A673 (cell line): ENCODE measurements at regions not wholly inside any gene's neighbourhood (a gene's known extent, or its start where the extent isn't known, plus 50 kb on each side); places are given as distances from the start of the nearest gene placed in this dataset.

ENCODE experiments used
- BruUV-seq: library from RNA; stranded (reverse); fragments of 400-500 nt; replicated peaks from 2 replicates; lab custom pipeline; 2021; lab: Mats Ljungman, UMichigan
- CTCF ChIA-PET: fragments of 300-600 bp; sonication (Branson Sonifier 250); formaldehyde crosslinking; loops from one replicate; lab custom pipeline; 2022; ENCODE audit warnings: antibody characterized with exemption; lab: Charles Lee
- POLR2A ChIA-PET: fragments of 300-600 bp; sonication (Branson Sonifier 250); formaldehyde crosslinking; loops from one replicate; lab custom pipeline; 2022; ENCODE audit warnings: antibody characterized with exemption; ENCODE audit not compliant: low non-redundant PET; lab: Charles Lee
- DNase-seq: peaks from one replicate; pipeline ENCODE4 v3.0.0-alpha.2; 2015; ENCODE audit warnings: low spot score
- H3K27ac ChIP-seq: fragments of 200-600 bp; sonication (generic); 2 replicates; pipeline ENCODE4 v1.5.1; 2016; ENCODE audit warnings: mixed run types, low read depth, mild to moderate bottlenecking, mixed read lengths, antibody characterized with exemption, low read length; ENCODE audit not compliant: poor library complexity, severe bottlenecking
- H3K27me3 ChIP-seq: fragments of 200-600 bp; sonication (generic); replicated peaks from 2 replicates; pipeline ENCODE4 v1.6.1; 2017; ENCODE audit warnings: mixed run types, low read depth, mild to moderate bottlenecking, mixed read lengths, antibody characterized with exemption, low read length; ENCODE audit not compliant: insufficient read depth, poor library complexity
- H3K36me3 ChIP-seq: fragments of 200-600 bp; sonication (generic); 2 replicates; pipeline ENCODE4 v1.6.1; 2016; ENCODE audit warnings: mixed run types, mild to moderate bottlenecking, mixed read lengths, antibody characterized with exemption, low read length; ENCODE audit not compliant: insufficient read depth, poor library complexity, severe bottlenecking
- H3K4me1 ChIP-seq: fragments of 200-600 bp; sonication (generic); 2 replicates; pipeline ENCODE4 v1.6.1; 2017; ENCODE audit warnings: mixed run types, mild to moderate bottlenecking, mixed read lengths, antibody characterized with exemption, low read length; ENCODE audit not compliant: insufficient read depth, poor library complexity, severe bottlenecking
- H3K4me3 ChIP-seq: fragments of 200-600 bp; sonication (generic); 2 replicates; pipeline ENCODE4 v1.5.1; 2016; ENCODE audit warnings: low read depth, mixed run types, mild to moderate bottlenecking, mixed read lengths, low read length; ENCODE audit not compliant: poor library complexity, severe bottlenecking
- H3K9me3 ChIP-seq: fragments of 200-600 bp; sonication (generic); 2 replicates; pipeline ENCODE4 v1.6.1; 2016; ENCODE audit warnings: mixed run types, low read depth, mild to moderate bottlenecking, mixed read lengths, antibody characterized with exemption, low read length; ENCODE audit not compliant: poor library complexity, severe bottlenecking
- EZH2 ChIP-seq: fragments of 200-600 bp; sonication (generic); IDR thresholded peaks from 2 replicates; pipeline ENCODE4 v1.6.1; 2017; ENCODE audit warnings: borderline replicate concordance, low read depth, mild to moderate bottlenecking, mixed read lengths, antibody characterized with exemption, low read length; ENCODE audit not compliant: poor library complexity, severe bottlenecking
- intact Hi-C: fragments of 100-400 bp; cut with micrococcal nuclease; formaldehyde crosslinking; loops from one replicate; pipeline ENCODE4 v1.10.0; 2022; ENCODE audit not compliant: unreplicated experiment
- TF ChIP-seq, protein P1 (sequence below): fragments of 300-800, 200-600 bp; sonication (generic); conservative IDR thresholded peaks from 2 replicates; pipeline ENCODE4 v1.5.1; 2017; ENCODE audit warnings: low read depth, mild to moderate bottlenecking, antibody characterized with exemption, low read length, moderate library complexity, mixed read lengths

DNA sequence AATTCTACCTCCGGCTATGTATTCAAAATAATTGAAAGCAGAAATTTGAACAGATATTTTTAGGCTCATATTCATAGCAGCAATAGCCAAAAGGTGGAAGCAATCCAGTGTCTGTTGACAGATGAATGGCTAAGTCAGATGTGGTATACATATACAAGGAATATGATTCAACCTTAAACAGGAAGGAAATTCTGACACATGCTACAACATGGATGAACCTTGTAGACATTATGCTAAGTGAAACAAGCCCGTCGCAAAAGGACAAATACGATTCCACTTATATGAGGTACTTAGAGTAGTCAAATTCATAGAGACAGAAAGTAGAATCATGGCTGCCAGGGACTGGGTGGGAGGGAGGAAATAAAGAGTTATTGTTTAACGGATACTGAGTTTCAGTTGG lies 331.6 kb downstream of the PCNX1 start:
- ChIA-PET POLR2A (no interaction called here), CTCF (no interaction called here)
- intact Hi-C loops: no loop called here

DNA sequence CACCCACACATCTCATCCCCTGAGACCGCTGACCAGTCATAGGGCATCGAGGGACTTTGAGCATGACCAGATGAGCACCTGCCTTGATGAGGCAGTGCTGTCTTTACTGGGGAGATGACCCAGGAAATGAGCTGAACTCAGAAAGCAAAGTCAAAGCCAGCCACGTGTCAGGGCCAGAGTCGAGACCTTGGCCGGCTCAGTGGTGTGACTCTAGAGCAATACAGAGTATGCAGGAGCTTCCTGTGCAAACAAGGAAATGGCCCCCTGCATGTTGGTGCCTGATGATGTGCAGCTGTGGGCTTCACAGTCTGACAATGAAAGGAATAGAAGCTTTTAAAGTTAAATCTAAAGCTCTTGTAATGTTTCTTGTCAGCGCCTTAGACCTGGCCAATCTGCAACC lies 332.9 kb downstream of the PCNX1 start:
- DNase-seq: no peak
- BruUV-seq: no TSS peak
- TF ChIP-seq, protein P1, sequence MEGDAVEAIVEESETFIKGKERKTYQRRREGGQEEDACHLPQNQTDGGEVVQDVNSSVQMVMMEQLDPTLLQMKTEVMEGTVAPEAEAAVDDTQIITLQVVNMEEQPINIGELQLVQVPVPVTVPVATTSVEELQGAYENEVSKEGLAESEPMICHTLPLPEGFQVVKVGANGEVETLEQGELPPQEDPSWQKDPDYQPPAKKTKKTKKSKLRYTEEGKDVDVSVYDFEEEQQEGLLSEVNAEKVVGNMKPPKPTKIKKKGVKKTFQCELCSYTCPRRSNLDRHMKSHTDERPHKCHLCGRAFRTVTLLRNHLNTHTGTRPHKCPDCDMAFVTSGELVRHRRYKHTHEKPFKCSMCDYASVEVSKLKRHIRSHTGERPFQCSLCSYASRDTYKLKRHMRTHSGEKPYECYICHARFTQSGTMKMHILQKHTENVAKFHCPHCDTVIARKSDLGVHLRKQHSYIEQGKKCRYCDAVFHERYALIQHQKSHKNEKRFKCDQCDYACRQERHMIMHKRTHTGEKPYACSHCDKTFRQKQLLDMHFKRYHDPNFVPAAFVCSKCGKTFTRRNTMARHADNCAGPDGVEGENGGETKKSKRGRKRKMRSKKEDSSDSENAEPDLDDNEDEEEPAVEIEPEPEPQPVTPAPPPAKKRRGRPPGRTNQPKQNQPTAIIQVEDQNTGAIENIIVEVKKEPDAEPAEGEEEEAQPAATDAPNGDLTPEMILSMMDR: no peak
- TF ChIP-seq EZH2: no peak
- no peak overlapping the region for H3K4me3 ChIP-seq
- ChIA-PET CTCF (interaction anchor here (0.6 kb wide), 1 partner anchor 102 kb away, joined by 3 read pairs; no protein-coding TSS in a partner anchor), POLR2A (no interaction called here)
- intact Hi-C loops: no loop called here
- H3K27ac ChIP-seq: no peak overlapping the region
- H3K4me1 ChIP-seq: peaks cover 13% of the 10 kb centered on the region
- H3K9me3 ChIP-seq: no peaks in the 10 kb centered on the region
- no peaks in the 10 kb centered on the region for H3K36me3 ChIP-seq
- no peaks in the 10 kb centered on the region for H3K27me3 ChIP-seq

More for the DNA sequence above, 331.6 kb downstream of the PCNX1 start:
- Histone ChIP-seq H3K9me3 (no peaks in the 10 kb centered on the region), H3K4me3 (no peak overlapping the region), H3K27me3 (no peaks in the 10 kb centered on the region), H3K36me3 (no peaks in the 10 kb centered on the region), H3K4me1 (peaks cover 13% of the 10 kb centered on the region), H3K27ac (no peak overlapping the region)
- DNase-seq: no peak
- no peak for TF ChIP-seq EZH2
- TF ChIP-seq, protein P1: no peak
- no TSS peak for BruUV-seq

GRCh38 chr14:71240866-71241520 lies 333.7 kb downstream of the PCNX1 start:
- DNase-seq: no peak
- peaks cover 11% of the 10 kb centered on the region for H3K4me1 ChIP-seq
- no peak for TF ChIP-seq EZH2
- TF ChIP-seq, protein P1: no peak
- no TSS peak for BruUV-seq
- no peaks in the 10 kb centered on the region for H3K27me3 ChIP-seq
- no peaks in the 10 kb centered on the region for H3K9me3 ChIP-seq
- POLR2A ChIA-PET: no interaction called here
- no peaks in the 10 kb centered on the region for H3K36me3 ChIP-seq
- intact Hi-C loops: no loop called here
- CTCF ChIA-PET: no interaction called here
- H3K27ac ChIP-seq: no peak overlapping the region
- no peak overlapping the region for H3K4me3 ChIP-seq
